IMR-90 (cell line): ENCODE measurements at regions not wholly inside any gene's neighbourhood (a gene's known extent, or its start where the extent isn't known, plus 50 kb on each side); places are given as distances from the start of the nearest gene placed in this dataset.

Experiments
- ATAC-seq: fragments of 200-7000 bp; cut with Tn5 transposase; 2 replicates; pipeline ENCODE4 v1.9.1; 2020; ENCODE audit warnings: low read depth, mild to moderate bottlenecking, moderate library complexity
- BruUV-seq: library from RNA; stranded (reverse); fragments of 400-500 nt; replicated peaks from 2 replicates; lab custom pipeline; 2021; lab: Mats Ljungman, UMichigan
- CTCF ChIA-PET: fragments of 300-600 bp; formaldehyde crosslinking; extraction: SDS; loops from one replicate; lab custom pipeline; 2021; ENCODE audit warnings: antibody characterized with exemption; lab: Yijun Ruan, JAX
- POLR2A ChIA-PET: fragments of 300-600 bp; sonication (Branson Sonifier 250); formaldehyde crosslinking; loops from one replicate; lab custom pipeline; 2022; ENCODE audit warnings: antibody characterized with exemption; ENCODE audit not compliant: unreplicated experiment; lab: Charles Lee
- DNase-seq: peaks from one replicate; pipeline ENCODE4 v3.0.0; 2013
- H2AFZ ChIP-seq: replicated peaks from 2 replicates; pipeline ENCODE3; 2013; ENCODE audit warnings: low read length, mild to moderate bottlenecking; ENCODE audit not compliant: poor library complexity
- H2AK5ac ChIP-seq: 2 replicates; pipeline ENCODE4 v1.6.1; 2013; ENCODE audit warnings: low read depth, low read length, inconsistent platforms
- H2AK9ac ChIP-seq: replicated peaks from 2 replicates; pipeline ENCODE3; 2013; ENCODE audit warnings: mild to moderate bottlenecking, low read depth, low read length, moderate library complexity; ENCODE audit not compliant: poor library complexity
- H2BK120ac ChIP-seq: 2 replicates; pipeline ENCODE4 v1.6.1; 2013; ENCODE audit warnings: low read depth, low read length, inconsistent platforms
- H2BK15ac ChIP-seq: 3 replicates; pipeline ENCODE4 v1.6.1; 2013; ENCODE audit warnings: low read depth, low read length, inconsistent platforms
- H2BK20ac ChIP-seq: 2 replicates; pipeline ENCODE4 v1.6.1; 2013; ENCODE audit warnings: low read depth, mild to moderate bottlenecking, inconsistent platforms, low read length, moderate library complexity
- H2BK5ac ChIP-seq: 2 replicates; pipeline ENCODE4 v1.6.1; 2013; ENCODE audit warnings: mild to moderate bottlenecking, low read depth, low read length, inconsistent platforms; ENCODE audit not compliant: poor library complexity, severe bottlenecking
- H3K14ac ChIP-seq: replicated peaks from 2 replicates; pipeline ENCODE4 v1.6.1; 2013; ENCODE audit warnings: low read depth, low read length, inconsistent platforms
- H3K18ac ChIP-seq: 2 replicates; pipeline ENCODE4 v1.6.1; 2013; ENCODE audit warnings: low read depth, low read length, control low read depth
- H3K23ac ChIP-seq: 2 replicates; pipeline ENCODE4 v1.6.1; 2013; ENCODE audit warnings: low read depth, low read length, inconsistent platforms
- H3K27ac ChIP-seq: 2 replicates; pipeline ENCODE4 v1.5.1; 2013; ENCODE audit warnings: mild to moderate bottlenecking, control low read depth, low read length; ENCODE audit not compliant: insufficient read depth
- H3K27me3 ChIP-seq: 2 replicates; pipeline ENCODE4 v1.6.1; 2013; ENCODE audit warnings: low read length; ENCODE audit not compliant: control insufficient read depth, insufficient read depth
- H3K36me3 ChIP-seq: 2 replicates; pipeline ENCODE4 v1.6.1; 2013; ENCODE audit warnings: low read length, mixed read lengths; ENCODE audit not compliant: control insufficient read depth, insufficient read depth
- H3K4ac ChIP-seq: 2 replicates; pipeline ENCODE4 v1.6.1; 2013; ENCODE audit warnings: low read depth, low read length, inconsistent platforms
- H3K4me1 ChIP-seq: 2 replicates; pipeline ENCODE4 v1.6.1; 2013; ENCODE audit warnings: low read length, mixed read lengths; ENCODE audit not compliant: control insufficient read depth, insufficient read depth
- H3K4me2 ChIP-seq: 2 replicates; pipeline ENCODE4 v1.6.1; 2013; ENCODE audit warnings: low read depth, mild to moderate bottlenecking, control low read depth, low read length, moderate library complexity
- H3K4me3 ChIP-seq: 2 replicates; pipeline ENCODE4 v1.5.1; 2013; ENCODE audit warnings: low read depth, mild to moderate bottlenecking, control low read depth, low read length, moderate library complexity; ENCODE audit not compliant: insufficient read depth
- H3K56ac ChIP-seq: 2 replicates; pipeline ENCODE4 v1.6.1; 2013; ENCODE audit warnings: low read length, inconsistent platforms; ENCODE audit not compliant: insufficient read depth; ENCODE audit errors: extremely low read depth
- H3K79me1 ChIP-seq, 2 experiments: 2 replicates each; pipeline ENCODE4 v1.6.1; 2013; ENCODE audit warnings: low read length in 2 of 2, inconsistent platforms in 1 of 2, low read depth in 1 of 2
- H3K9ac ChIP-seq: 2 replicates; pipeline ENCODE4 v1.6.1; 2013; ENCODE audit warnings: low read depth, low read length, control low read depth
- H3K9me1 ChIP-seq: 2 replicates; pipeline ENCODE4 v1.6.1; 2013; ENCODE audit warnings: low read length, inconsistent platforms; ENCODE audit not compliant: insufficient read depth
- H3K9me3 ChIP-seq: 2 replicates; pipeline ENCODE4 v1.6.1; 2013; ENCODE audit warnings: low read length; ENCODE audit not compliant: control insufficient read depth, insufficient read depth
- H4K20me1 ChIP-seq: 2 replicates; pipeline ENCODE4 v1.6.1; 2013; ENCODE audit warnings: low read length, inconsistent platforms; ENCODE audit not compliant: insufficient read depth
- H4K5ac ChIP-seq: 2 replicates; pipeline ENCODE4 v1.6.1; 2013; ENCODE audit warnings: mild to moderate bottlenecking, low read depth, low read length, control low read depth
- H4K8ac ChIP-seq, 2 experiments: 2 replicates each; pipeline ENCODE4 v1.6.1; 2013; ENCODE audit warnings: low read depth in 2 of 2, low read length in 2 of 2, control low read depth in 1 of 2, inconsistent platforms in 1 of 2
- H4K91ac ChIP-seq: 2 replicates; pipeline ENCODE4 v1.6.1; 2013; ENCODE audit warnings: low read depth, low read length, inconsistent platforms; ENCODE audit not compliant: insufficient read depth
- CEBPB ChIP-seq: IDR thresholded peaks from 2 replicates; pipeline ENCODE4 v1.6.1; 2012; ENCODE audit warnings: low read depth, low read length, improper control_type of control experiment
- CHD1 ChIP-seq: IDR thresholded peaks from 2 replicates; pipeline ENCODE4 v1.6.1; 2012; ENCODE audit warnings: low read depth, low read length, improper control_type of control experiment
- MAFK ChIP-seq: IDR thresholded peaks from 2 replicates; pipeline ENCODE4 v1.6.1; 2012; ENCODE audit warnings: low read depth, low read length, improper control_type of control experiment
- MAZ ChIP-seq: IDR thresholded peaks from 2 replicates; pipeline ENCODE4 v1.6.1; 2012; ENCODE audit warnings: low read depth, mild to moderate bottlenecking, low read length, improper control_type of control experiment, moderate library complexity, borderline replicate concordance
- MXI1 ChIP-seq: IDR thresholded peaks from 2 replicates; pipeline ENCODE4 v1.6.1; 2012; ENCODE audit warnings: low read depth, mild to moderate bottlenecking, low read length, moderate library complexity, borderline replicate concordance
- NFE2L2 ChIP-seq: fragments of 150-350 bp; IDR thresholded peaks from 2 replicates; pipeline ENCODE4 v1.6.1; 2016; ENCODE audit warnings: low read depth, mild to moderate bottlenecking, low read length
- RAD21 ChIP-seq: IDR thresholded peaks from 2 replicates; pipeline ENCODE4 v1.6.1; 2012; ENCODE audit warnings: low read length, improper control_type of control experiment
- WGBS, 2 experiments: methylation state at CpG; one replicate each; pipeline versions ENCODE4 v1.1.5 to v1.1.7; 2013; ENCODE audit warnings: missing lambda C conversion rate in 2 of 2; ENCODE audit not compliant: insufficient read length in 1 of 2; ENCODE audit errors: extremely low coverage in 2 of 2; 5-methylcytosine and 5-hydroxymethylcytosine counted together
- dilution Hi-C: fragments of 300-500 bp; cut with HindIII; formaldehyde crosslinking; loops from one replicate; pipeline ENCODE4 v1.14.3; 2018; ENCODE audit warnings: low sequenced_read_pairs; ENCODE audit not compliant: unreplicated experiment
- in situ Hi-C: fragments of 300-500 bp; cut with MboI; formaldehyde crosslinking; loops from 3 replicates; pipeline ENCODE4 v1.14.3; 2019; ENCODE audit warnings: low sequenced_read_pairs, inconsistent platforms, mixed read lengths
- intact Hi-C: fragments of 100-400 bp; cut with micrococcal nuclease; formaldehyde crosslinking; loops from 2 replicates; pipeline ENCODE4 v1.10.0; 2022

GRCh38 chr1:195430826-195431225 lies 1177.4 kb downstream of the KCNT2 start:
- H3K9me1 ChIP-seq = no peaks in the 10 kb centered on the region
- no peaks in the 10 kb centered on the region for H3K79me1 ChIP-seq
- H2AK9ac ChIP-seq = no peak overlapping the region
- WGBS, 2 experiments = no CpG with 5 or more reads among the region's 1 CpG
- no peak overlapping the region for H3K14ac ChIP-seq
- TF ChIP-seq RAD21 = no peak
- TF ChIP-seq MXI1 = no peak
- TF ChIP-seq MAFK = peak; percentile 66
- no peak for TF ChIP-seq CEBPB
- TF ChIP-seq NFE2L2 = no peak
- TF ChIP-seq MAZ = no peak
- no peak for TF ChIP-seq CHD1
- no peak overlapping the region for H4K5ac ChIP-seq
- no peak overlapping the region for H2BK20ac ChIP-seq
- H3K56ac ChIP-seq = no peak overlapping the region
- no TSS peak for BruUV-seq
- H2BK5ac ChIP-seq = no peak overlapping the region
- no peak overlapping the region for H3K27ac ChIP-seq
- no peak overlapping the region for H2AFZ ChIP-seq
- in situ Hi-C loops (no loop called here), intact Hi-C loops (no loop called here), dilution Hi-C loops (no loop called here)
- H3K4me3 ChIP-seq = no peak overlapping the region
- ATAC-seq = no peak
- H2BK120ac ChIP-seq = no peak overlapping the region
- no peak overlapping the region for H3K9ac ChIP-seq
- H3K36me3 ChIP-seq = no peaks in the 10 kb centered on the region
- CTCF ChIA-PET = no interaction called here
- H3K4ac ChIP-seq = no peak overlapping the region
- no peak overlapping the region for H4K91ac ChIP-seq
- POLR2A ChIA-PET = no interaction called here
- H2AK5ac ChIP-seq = no peak overlapping the region
- H3K4me2 ChIP-seq = no peak overlapping the region
- H3K23ac ChIP-seq = no peak overlapping the region
- H3K4me1 ChIP-seq = no peaks in the 10 kb centered on the region
- no peak overlapping the region for H3K18ac ChIP-seq
- H4K8ac ChIP-seq = no peak overlapping the region
- no peak overlapping the region for H2BK15ac ChIP-seq
- H3K27me3 ChIP-seq = no peaks in the 10 kb centered on the region
- no peaks in the 10 kb centered on the region for H3K9me3 ChIP-seq
- no peak for DNase-seq
- H4K20me1 ChIP-seq = no peaks in the 10 kb centered on the region
